ENCODE measurements at regions not wholly inside any gene's neighbourhood (a gene's known extent, or its start where the extent isn't known, plus 50 kb on each side); places are given as distances from the start of the nearest gene placed in this dataset.

DNA sequence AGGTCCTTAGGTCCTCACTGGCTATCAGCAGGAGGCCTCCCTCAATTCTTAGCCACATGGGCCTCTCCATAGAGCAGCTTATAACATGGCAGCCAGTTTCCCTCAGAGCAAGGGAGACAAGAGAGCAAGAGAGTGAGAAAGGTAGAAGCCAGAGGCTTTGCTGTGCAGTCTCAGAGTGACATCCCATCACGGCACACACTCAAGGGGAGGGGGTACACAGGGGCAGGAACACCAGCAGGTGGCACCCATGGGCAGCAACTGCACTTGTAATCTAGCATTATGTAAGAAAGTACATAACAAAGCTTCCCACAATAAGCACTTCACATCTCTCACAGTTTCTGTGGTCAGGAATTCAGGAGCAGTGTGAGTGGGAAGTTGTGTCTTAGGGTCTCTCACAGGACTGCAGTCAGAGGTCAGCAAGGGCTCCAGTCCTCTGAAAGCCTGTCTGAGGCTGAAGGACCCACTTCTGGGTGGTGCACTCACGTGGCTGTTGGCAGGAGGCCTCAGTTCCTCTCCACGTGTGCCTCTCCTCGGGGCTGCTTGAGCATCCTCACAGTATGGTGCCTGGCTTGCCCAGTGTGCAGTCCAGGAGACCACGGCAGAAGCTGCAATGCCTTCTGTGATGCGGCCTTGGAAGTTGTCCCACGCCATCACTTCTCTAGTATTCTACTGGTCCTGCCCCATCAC is 159.4 kb downstream of the OAT start:
- Histone ChIP-seq H3K36me3 (ENCODE audit: insufficient read depth) (no peaks in the 10 kb centered on the region), H3K27me3 (ENCODE audit: insufficient read depth, low read depth) (no peaks in the 10 kb centered on the region), H3K4me1 (ENCODE audit: low read depth, poor library complexity, severe bottlenecking) (no peaks in the 10 kb centered on the region), H4K20me1 (ENCODE audit: insufficient read depth) (no peaks in the 10 kb centered on the region), H3K79me2 (ENCODE audit: insufficient read depth, low read depth) (no peaks in the 10 kb centered on the region), H3K27ac (no peak overlapping the region), H3K9ac (no peak overlapping the region), H3K4me3 (IDR thresholded peaks at IDR 0.05; ENCODE audit: insufficient read depth, low read depth, low read length) (no peak overlapping the region), H3K4me2 (no peak overlapping the region), H2AFZ (ENCODE audit: low read depth) (peak overlapping the region; percentile 14; the same call in 1 of the 2 replicates)
- TF ChIP-seq CTCF (conservative IDR thresholded peaks at IDR 0.05; ENCODE audit: low read depth, low read length) = no peak

DNA sequence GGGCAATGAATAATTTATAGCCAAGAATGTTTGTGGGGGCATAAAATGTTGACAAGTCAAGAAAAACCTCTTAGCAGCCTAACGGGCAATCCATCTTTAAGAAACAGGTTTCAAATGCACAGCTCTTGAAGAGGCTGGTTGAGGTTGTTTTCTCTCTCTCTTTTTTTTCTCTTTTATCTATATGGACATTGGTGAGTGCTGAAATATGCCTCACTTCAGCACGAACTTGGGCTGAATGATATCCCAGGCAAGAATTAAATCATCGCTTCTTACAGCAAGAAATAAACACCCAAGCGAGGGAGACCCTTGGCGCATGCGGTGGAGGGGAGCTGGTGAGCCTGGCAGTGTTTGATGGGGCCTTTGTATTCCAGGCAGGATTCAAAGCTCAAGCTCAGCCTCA is 160.9 kb downstream of the OAT start:
- Histone ChIP-seq H4K20me1 (ENCODE audit: insufficient read depth) (no peaks in the 10 kb centered on the region), H3K4me2 (no peak overlapping the region), H3K36me3 (ENCODE audit: insufficient read depth) (no peaks in the 10 kb centered on the region), H3K79me2 (ENCODE audit: insufficient read depth, low read depth) (no peaks in the 10 kb centered on the region), H3K27me3 (ENCODE audit: insufficient read depth, low read depth) (no peaks in the 10 kb centered on the region), H2AFZ (ENCODE audit: low read depth) (no peak overlapping the region), H3K9ac (no peak overlapping the region), H3K4me1 (ENCODE audit: low read depth, poor library complexity, severe bottlenecking) (no peaks in the 10 kb centered on the region), H3K27ac (no peak overlapping the region), H3K4me3 (IDR thresholded peaks at IDR 0.05; ENCODE audit: insufficient read depth, low read depth, low read length) (no peak overlapping the region)
- no peak for TF ChIP-seq CTCF (conservative IDR thresholded peaks at IDR 0.05; ENCODE audit: low read depth, low read length)

DNA sequence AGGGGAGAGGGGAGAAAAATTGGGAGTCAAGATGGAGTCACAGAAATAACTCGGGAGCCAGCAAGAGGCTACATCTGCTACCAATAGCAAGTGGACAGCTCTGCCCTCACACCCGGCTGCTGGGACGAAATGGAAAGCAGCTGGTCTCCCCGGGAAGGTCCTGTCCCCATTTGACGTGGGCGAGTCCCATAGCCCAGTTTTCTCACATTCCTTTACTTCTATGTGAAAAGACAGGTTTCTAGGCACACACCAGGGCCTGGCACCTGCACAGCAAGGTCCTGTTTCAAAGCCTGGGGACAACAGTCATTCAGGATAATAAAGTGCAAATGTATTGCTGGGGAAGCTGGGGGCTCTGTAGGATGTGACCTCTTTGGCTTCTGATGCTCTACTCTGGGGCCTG is 162.6 kb downstream of the OAT start:
- no peaks in the 10 kb centered on the region for H4K20me1 ChIP-seq (ENCODE audit: insufficient read depth)
- peaks cover 10% of the 10 kb centered on the region for H3K4me1 ChIP-seq (ENCODE audit: low read depth, poor library complexity, severe bottlenecking)
- no peak overlapping the region for H3K4me2 ChIP-seq
- no peak overlapping the region for H3K9ac ChIP-seq
- no peaks in the 10 kb centered on the region for H3K27me3 ChIP-seq (ENCODE audit: insufficient read depth, low read depth)
- H3K36me3 ChIP-seq (ENCODE audit: insufficient read depth) = no peaks in the 10 kb centered on the region
- no peak overlapping the region for H2AFZ ChIP-seq (ENCODE audit: low read depth)
- no peak overlapping the region for H3K4me3 ChIP-seq (IDR thresholded peaks at IDR 0.05; ENCODE audit: insufficient read depth, low read depth, low read length)
- TF ChIP-seq CTCF (conservative IDR thresholded peaks at IDR 0.05; ENCODE audit: low read depth, low read length) = no peak
- H3K27ac ChIP-seq = no peak overlapping the region
- H3K79me2 ChIP-seq (ENCODE audit: insufficient read depth, low read depth) = no peaks in the 10 kb centered on the region

DNA sequence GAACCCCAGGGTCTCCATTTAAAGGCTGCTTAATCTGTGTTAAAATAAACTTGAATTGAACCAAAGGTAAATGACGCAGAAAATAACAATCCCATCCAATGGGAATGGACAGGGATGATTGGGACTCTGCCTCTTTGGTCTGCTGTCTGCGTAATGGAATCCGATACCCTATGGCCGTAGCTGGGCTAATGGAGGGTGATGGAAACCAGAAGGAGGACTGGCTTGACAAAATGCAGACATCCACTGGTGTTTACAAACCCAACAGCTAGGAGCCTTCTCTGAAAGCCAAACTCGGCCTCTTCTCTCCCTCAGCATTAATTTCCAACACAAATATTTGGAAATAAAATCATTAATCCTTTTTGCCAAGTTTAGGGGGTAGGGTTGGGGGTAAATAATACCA is 162.2 kb upstream of the CHST15 start:
- no peaks in the 10 kb centered on the region for H3K36me3 ChIP-seq (ENCODE audit: insufficient read depth)
- H3K4me2 ChIP-seq = no peak overlapping the region
- no peaks in the 10 kb centered on the region for H3K79me2 ChIP-seq (ENCODE audit: insufficient read depth, low read depth)
- H3K9ac ChIP-seq = no peak overlapping the region
- H4K20me1 ChIP-seq (ENCODE audit: insufficient read depth) = no peaks in the 10 kb centered on the region
- no peak overlapping the region for H3K4me3 ChIP-seq (IDR thresholded peaks at IDR 0.05; ENCODE audit: insufficient read depth, low read depth, low read length)
- no peak overlapping the region for H3K27ac ChIP-seq
- TF ChIP-seq CTCF (conservative IDR thresholded peaks at IDR 0.05; ENCODE audit: low read depth, low read length) = no peak
- H2AFZ ChIP-seq (ENCODE audit: low read depth) = no peak overlapping the region
- H3K4me1 ChIP-seq (ENCODE audit: low read depth, poor library complexity, severe bottlenecking) = peaks cover 11% of the 10 kb centered on the region
- no peaks in the 10 kb centered on the region for H3K27me3 ChIP-seq (ENCODE audit: insufficient read depth, low read depth)

Data from KMS-11 (cell line).